HepG2 (cell line): ENCODE measurements at regions not wholly inside any gene's neighbourhood (a gene's known extent, or its start where the extent isn't known, plus 50 kb on each side); places are given as distances from the start of the nearest gene placed in this dataset.
A peak's percentile ranks its signal among the peaks of the same experiment; 100 is the strongest.

ENCODE experiments used
- ATAC-seq: fragments of 200-7000 bp; cut with Tn5 transposase; 3 replicates; pipeline ENCODE4 v1.9.1; 2020; ENCODE audit warnings: mild to moderate bottlenecking, moderate library complexity
- BruUV-seq: library from RNA; stranded (reverse); fragments of 400-500 nt; replicated peaks from 2 replicates; lab custom pipeline; 2021; lab: Mats Ljungman, UMichigan
- CTCF ChIA-PET: fragments of 300-600 bp; formaldehyde crosslinking; extraction: SDS; loops from one replicate; lab custom pipeline; 2021; ENCODE audit warnings: low total read pairs, inconsistent platforms, low intra/inter-chr PET ratio; lab: Yijun Ruan, JAX
- POLR2A ChIA-PET: fragments of 350-600 bp; sonication (Branson Sonifier 250); formaldehyde crosslinking; loops from one replicate; lab custom pipeline; 2020; ENCODE audit warnings: antibody characterized with exemption, inconsistent platforms; lab: Yijun Ruan, JAX
- DNase-seq: peaks from one replicate; pipeline ENCODE4 v3.0.0-alpha.2; 2015; ENCODE audit warnings: low spot score
- FAIRE-seq: peaks from 3 replicates; lab custom pipeline; 2011; peaks lifted over from hg19 to GRCh38; lab: Jason Lieb, UNC
- H2AFZ ChIP-seq: one replicate; pipeline ENCODE4 v1.6.1; 2011; ENCODE audit warnings: low read length, inconsistent platforms
- H3K27ac ChIP-seq: fragments of 300-600 bp; 3 replicates; pipeline ENCODE4 v1.8.0; 2011; ENCODE audit warnings: mixed run types, mild to moderate bottlenecking, mixed read lengths, low read length, inconsistent platforms; ENCODE audit not compliant: insufficient read depth; ENCODE audit errors: extremely low read length
- H3K27me3 ChIP-seq, 2 experiments: fragments of 200-600 bp in 1 of 2; 2 replicates in 1 of 2; 3 replicates in 1 of 2; pipeline versions ENCODE4 v1.6.0 to v1.8.0; 2011; ENCODE audit warnings: low read length in 2 of 2, mild to moderate bottlenecking in 2 of 2, moderate library complexity in 2 of 2, inconsistent platforms in 1 of 2; ENCODE audit not compliant: insufficient read depth in 2 of 2, control insufficient read depth in 1 of 2
- H3K36me3 ChIP-seq, 2 experiments: fragments of 200-600 bp in 1 of 2; replicated peaks in 1 of 2; 2 replicates in 1 of 2; 3 replicates in 1 of 2; pipeline versions ENCODE4 v1.5.1 to v1.8.0; 2011; ENCODE audit warnings: low read length in 2 of 2, inconsistent platforms in 1 of 2; ENCODE audit not compliant: insufficient read depth in 2 of 2, control insufficient read depth in 1 of 2
- H3K4me1 ChIP-seq: 2 replicates; pipeline ENCODE4 v1.5.1; 2012; ENCODE audit warnings: low read length, inconsistent platforms; ENCODE audit not compliant: insufficient read depth
- H3K4me2 ChIP-seq: 2 replicates; pipeline ENCODE4 v1.6.0; 2011; ENCODE audit warnings: low read depth, low read length, inconsistent platforms
- H3K4me3 ChIP-seq, 3 experiments: fragments of 200-600 bp in 1 of 3; sonication (generic), shearing (Covaris generic) in 1 of 3; replicated peaks in 1 of 3; 2 replicates each; pipeline ENCODE4 v1.5.1; 2011 to 2016; ENCODE audit warnings: low read length in 3 of 3, inconsistent platforms in 2 of 3, low read depth in 2 of 3, mild to moderate bottlenecking in 2 of 3, control low read depth in 1 of 3, mixed read lengths in 1 of 3; ENCODE audit not compliant: insufficient read depth in 1 of 3
- H3K79me2 ChIP-seq: one replicate; pipeline ENCODE4 v1.6.1; 2011; ENCODE audit warnings: low read length, inconsistent platforms; ENCODE audit not compliant: insufficient read depth
- H3K9ac ChIP-seq: 2 replicates; pipeline ENCODE4 v1.6.0; 2011; ENCODE audit warnings: mild to moderate bottlenecking, low read depth, low read length, inconsistent platforms; ENCODE audit not compliant: insufficient read depth
- H3K9me3 ChIP-seq: 2 replicates; pipeline ENCODE4 v1.5.1; 2012; ENCODE audit warnings: mild to moderate bottlenecking, low read length
- H4K20me1 ChIP-seq: 2 replicates; pipeline ENCODE4 v1.6.0; 2011; ENCODE audit warnings: inconsistent platforms, mild to moderate bottlenecking, low read length, moderate library complexity; ENCODE audit not compliant: insufficient read depth
- CBFB ChIP-seq: sonication (generic); formaldehyde crosslinking; IDR thresholded peaks from 2 replicates; pipeline ENCODE4 v1.4.0; 2020; ENCODE audit warnings: missing genetic modification reagents
- FOXA3 ChIP-seq: IDR thresholded peaks from 2 replicates; pipeline ENCODE4 v1.6.1; 2016; ENCODE audit warnings: missing genetic modification reagents, missing compliant biosample characterization
- HMG20B ChIP-seq: conservative IDR thresholded peaks from 2 replicates; pipeline ENCODE4 v1.6.1; 2016; ENCODE audit warnings: missing genetic modification reagents, missing compliant biosample characterization
- HOXA7 ChIP-seq: sonication (generic); formaldehyde crosslinking; IDR thresholded peaks from 2 replicates; pipeline ENCODE4 v1.8.1; 2022; ENCODE audit warnings: mild to moderate bottlenecking, missing genetic modification reagents, moderate library complexity
- MAFF ChIP-seq: IDR thresholded peaks from 2 replicates; pipeline ENCODE4 v1.6.1; 2011; ENCODE audit warnings: low read depth, low read length, improper control_type of control experiment
- MAFK ChIP-seq, 2 experiments: IDR thresholded peaks in 1 of 2; conservative IDR thresholded peaks in 1 of 2; 2 replicates each; pipeline ENCODE4 v1.6.1; 2011; ENCODE audit warnings: improper control_type of control experiment in 2 of 2, low read length in 2 of 2
- NFE2L2 ChIP-seq: fragments of 150-350 bp; IDR thresholded peaks from 2 replicates; pipeline ENCODE4 v1.6.1; 2014; ENCODE audit warnings: low read length
- PHB2 ChIP-seq: fragments of 450-650 bp; IDR thresholded peaks from 2 replicates; pipeline ENCODE4 v1.6.1; 2018; ENCODE audit not compliant: partially characterized antibody
- ZNF788 ChIP-seq: sonication (generic); formaldehyde crosslinking; IDR thresholded peaks from 2 replicates; pipeline ENCODE4 v1.5.0; 2020; ENCODE audit warnings: mild to moderate bottlenecking, missing genetic modification reagents, borderline replicate concordance
- WGBS: methylation state at CpG from one replicate; pipeline ENCODE4 v1.1.6; 2017; ENCODE audit warnings: low lambda C conversion rate; 5-methylcytosine and 5-hydroxymethylcytosine counted together
- in situ Hi-C: cut with HindIII; loops from 2 replicates; pipeline ENCODE4 v1.10.0; 2017; ENCODE audit warnings: low pct_unique_long_range_greater_than_20kb; ENCODE audit not compliant: extremely low pct_ligation_motif_present
- intact Hi-C: fragments of 100-400 bp; cut with micrococcal nuclease; formaldehyde crosslinking; loops from one replicate; pipeline ENCODE4 v1.10.0; 2022; ENCODE audit not compliant: unreplicated experiment
- TF ChIP-seq, protein P1 (sequence below): sonication (generic); formaldehyde crosslinking; conservative IDR thresholded peaks from 2 replicates; pipeline ENCODE4 v1.4.0; 2020; ENCODE audit warnings: missing genetic modification reagents

DNA sequence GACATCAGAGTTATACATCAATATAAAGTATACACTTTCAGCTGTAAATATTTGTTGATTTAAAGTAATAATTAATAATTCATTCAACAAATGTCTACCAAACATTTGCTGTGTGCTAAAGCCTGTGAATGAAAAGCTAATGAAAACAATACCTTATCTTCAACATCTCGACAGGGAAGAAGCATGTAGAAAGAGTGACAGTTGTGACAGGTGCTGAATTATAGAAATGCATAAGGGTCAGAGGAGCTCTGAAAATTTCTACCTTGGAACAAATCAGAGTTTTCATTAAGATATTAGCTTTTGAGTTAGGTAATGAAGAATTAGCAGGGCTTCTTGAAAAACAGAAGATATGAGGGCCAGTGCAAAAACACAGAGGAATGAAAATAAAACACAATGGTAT lies 739.2 kb downstream of the VGLL3 start (continued):
- TF ChIP-seq HMG20B (CRISPR knock-in tag) (no peak), FOXA3 (no peak)
- TF ChIP-seq, protein P1, sequence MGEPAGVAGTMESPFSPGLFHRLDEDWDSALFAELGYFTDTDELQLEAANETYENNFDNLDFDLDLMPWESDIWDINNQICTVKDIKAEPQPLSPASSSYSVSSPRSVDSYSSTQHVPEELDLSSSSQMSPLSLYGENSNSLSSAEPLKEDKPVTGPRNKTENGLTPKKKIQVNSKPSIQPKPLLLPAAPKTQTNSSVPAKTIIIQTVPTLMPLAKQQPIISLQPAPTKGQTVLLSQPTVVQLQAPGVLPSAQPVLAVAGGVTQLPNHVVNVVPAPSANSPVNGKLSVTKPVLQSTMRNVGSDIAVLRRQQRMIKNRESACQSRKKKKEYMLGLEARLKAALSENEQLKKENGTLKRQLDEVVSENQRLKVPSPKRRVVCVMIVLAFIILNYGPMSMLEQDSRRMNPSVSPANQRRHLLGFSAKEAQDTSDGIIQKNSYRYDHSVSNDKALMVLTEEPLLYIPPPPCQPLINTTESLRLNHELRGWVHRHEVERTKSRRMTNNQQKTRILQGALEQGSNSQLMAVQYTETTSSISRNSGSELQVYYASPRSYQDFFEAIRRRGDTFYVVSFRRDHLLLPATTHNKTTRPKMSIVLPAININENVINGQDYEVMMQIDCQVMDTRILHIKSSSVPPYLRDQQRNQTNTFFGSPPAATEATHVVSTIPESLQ (CRISPR knock-in tag), result no peak

DNA sequence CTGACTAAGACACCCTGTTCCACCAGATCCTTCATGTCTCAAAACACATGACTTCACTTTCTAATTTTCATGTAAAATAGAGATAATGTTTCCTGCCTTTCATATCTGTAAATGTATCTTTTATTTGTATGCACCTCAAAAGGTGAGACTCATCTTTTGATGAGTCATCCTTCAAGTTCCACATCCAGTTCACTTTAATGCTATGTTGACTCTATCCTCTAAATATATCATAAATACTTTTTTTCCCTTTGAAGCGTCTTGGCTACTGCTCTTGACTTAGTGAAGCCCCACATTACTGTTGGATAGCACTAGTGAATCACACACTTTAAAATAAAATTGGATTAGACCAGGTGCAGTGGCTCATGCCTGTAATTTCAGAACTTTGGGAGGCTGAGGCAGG lies 741.1 kb downstream of the VGLL3 start:
- no peak for TF ChIP-seq PHB2
- TF ChIP-seq MAFF, result 0 out of 2 replicates have a peak, but pooled peaks have one; percentile 19
- TF ChIP-seq MAFK (conservative IDR thresholded peaks at IDR 0.05 in 1 of 2, IDR thresholded peaks at IDR 0.05 in 1 of 2; ENCODE audit: low read length in 2 of 2), result 0 out of 4 replicates have a peak, but pooled peaks of 1 of the 2 experiments have one; percentile 13
- no peak for TF ChIP-seq CBFB
- peak; percentile 74 for TF ChIP-seq NFE2L2
- TF ChIP-seq HOXA7 (CRISPR knock-in tag), result no peak
- TF ChIP-seq ZNF788 (CRISPR knock-in tag), result no peak
- Histone ChIP-seq H3K9me3 (no peaks in the 10 kb centered on the region), H2AFZ (no peak overlapping the region), H3K27me3 (no peaks in the 10 kb centered on the region), H4K20me1 (no peaks in the 10 kb centered on the region), H3K9ac (no peak overlapping the region), H3K27ac (no peak overlapping the region), H3K79me2 (no peaks in the 10 kb centered on the region), H3K4me1 (no peaks in the 10 kb centered on the region), H3K4me3 (no peak overlapping the region), H3K4me2 (no peak overlapping the region), H3K36me3 (no peaks in the 10 kb centered on the region)
- intact Hi-C loops (no loop called here), in situ Hi-C loops (loop anchor here (10.0 kb wide), 1 partner anchor 425 kb away; no protein-coding TSS in a partner anchor)
- no peak for FAIRE-seq
- POLR2A ChIA-PET, result no interaction called here
- CTCF ChIA-PET, result no interaction called here
- 0% methylated on average over 1 of the region's 1 CpG for WGBS
- DNase-seq, result no peak
- BruUV-seq, result no TSS peak
- no peak for ATAC-seq
